GM21717 (cell line): ENCODE measurements at regions not wholly inside any gene's neighbourhood (a gene's known extent, or its start where the extent isn't known, plus 50 kb on each side); places are given as distances from the start of the nearest gene placed in this dataset.

Experiments
- ATAC-seq: cut with Tn5 transposase; IDR thresholded peaks from one replicate; pipeline ENCODE4 v1.9.1; 2021; ENCODE audit warnings: mild to moderate bottlenecking, moderate library complexity; ENCODE audit not compliant: unreplicated experiment

- no peak for ATAC-seq
Observed at GRCh38 chr1:69497441-69498221, 70.1 kb upstream of the LRRC7 start.

GRCh38 chr1:69498711-69499110 is 69.0 kb upstream of the LRRC7 start:
- ATAC-seq, result no peak

DNA sequence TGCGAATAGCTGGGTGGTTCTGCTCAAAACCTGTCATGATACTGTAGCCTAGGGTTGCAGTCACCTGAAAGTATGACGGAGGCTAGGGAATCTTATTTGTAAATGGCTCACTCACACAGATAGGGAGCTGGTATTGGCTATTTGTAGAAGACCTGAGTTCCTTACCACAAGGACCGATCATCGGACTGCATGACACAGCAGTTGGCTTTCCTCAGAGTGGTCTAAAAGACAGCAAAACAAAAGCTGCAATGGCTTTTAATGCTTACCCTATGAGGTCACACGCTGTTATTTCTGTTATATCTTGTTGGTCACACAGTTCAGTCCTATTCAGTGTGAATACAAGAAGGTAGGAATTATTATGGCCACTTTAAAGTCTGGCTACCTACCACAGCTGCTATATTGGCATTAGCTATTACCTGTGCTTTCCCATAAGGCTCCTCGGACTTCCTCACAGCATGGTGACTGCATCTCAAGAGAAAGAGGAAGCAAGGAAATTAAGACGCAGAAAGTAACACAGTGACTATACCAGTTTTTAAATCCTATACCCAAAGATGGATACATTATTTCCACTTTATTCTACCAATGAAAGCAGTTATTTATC is 68.4 kb upstream of the LRRC7 start:
- ATAC-seq, result no peak

GRCh38 chr1:69502991-69503390 is 64.7 kb upstream of the LRRC7 start:
- ATAC-seq, result no peak

DNA sequence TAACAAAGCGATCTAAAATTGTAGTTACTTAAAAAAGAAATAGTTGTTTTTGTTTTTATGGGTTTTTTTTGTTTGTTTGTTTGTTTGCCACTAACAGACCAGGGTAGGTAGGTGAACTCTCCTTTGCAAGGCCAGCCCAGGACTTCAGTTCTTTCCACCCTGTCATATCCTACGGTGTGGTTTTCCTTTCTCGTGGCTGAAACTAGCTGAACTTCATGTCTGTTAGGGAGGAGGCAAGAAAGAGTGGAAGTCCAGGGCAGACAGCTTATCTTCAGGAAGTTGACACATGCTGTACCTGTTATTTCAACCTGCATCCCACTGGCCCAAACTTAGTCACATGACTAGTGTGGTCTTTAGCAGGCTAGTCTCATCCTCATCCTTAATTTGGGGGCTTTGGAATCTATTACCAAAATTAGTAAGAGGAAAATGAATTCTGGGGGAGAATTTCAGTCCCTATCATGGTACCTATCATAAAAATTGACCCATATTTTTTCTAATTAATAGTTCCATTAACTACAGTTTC is 62.9 kb upstream of the LRRC7 start:
- ATAC-seq, result no peak

GRCh38 chr1:69506311-69506710 is 61.4 kb upstream of the LRRC7 start:
- ATAC-seq, result no peak

DNA sequence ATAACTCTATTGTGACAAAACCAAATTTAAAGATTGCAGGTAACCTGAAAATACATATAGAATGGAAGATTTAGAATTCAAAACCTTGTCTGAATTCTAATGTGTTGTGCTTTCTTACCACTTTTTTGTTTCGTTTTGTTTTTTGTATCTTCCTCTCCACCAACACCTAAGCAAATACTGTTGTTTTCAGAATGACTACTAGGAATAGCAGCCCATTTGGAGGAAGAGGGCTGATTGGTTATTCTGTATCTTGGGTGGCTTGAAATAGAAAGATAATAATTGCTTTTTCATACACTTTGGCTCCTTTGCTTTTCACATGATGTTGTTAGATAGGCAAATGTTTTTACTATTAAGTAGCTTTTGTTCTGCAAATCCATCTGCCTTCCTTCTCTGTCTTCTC is 61.0 kb upstream of the LRRC7 start:
- ATAC-seq, result no peak

- no peak for ATAC-seq
Observed at GRCh38 chr1:69510026-69510425, 57.7 kb upstream of the LRRC7 start.

DNA sequence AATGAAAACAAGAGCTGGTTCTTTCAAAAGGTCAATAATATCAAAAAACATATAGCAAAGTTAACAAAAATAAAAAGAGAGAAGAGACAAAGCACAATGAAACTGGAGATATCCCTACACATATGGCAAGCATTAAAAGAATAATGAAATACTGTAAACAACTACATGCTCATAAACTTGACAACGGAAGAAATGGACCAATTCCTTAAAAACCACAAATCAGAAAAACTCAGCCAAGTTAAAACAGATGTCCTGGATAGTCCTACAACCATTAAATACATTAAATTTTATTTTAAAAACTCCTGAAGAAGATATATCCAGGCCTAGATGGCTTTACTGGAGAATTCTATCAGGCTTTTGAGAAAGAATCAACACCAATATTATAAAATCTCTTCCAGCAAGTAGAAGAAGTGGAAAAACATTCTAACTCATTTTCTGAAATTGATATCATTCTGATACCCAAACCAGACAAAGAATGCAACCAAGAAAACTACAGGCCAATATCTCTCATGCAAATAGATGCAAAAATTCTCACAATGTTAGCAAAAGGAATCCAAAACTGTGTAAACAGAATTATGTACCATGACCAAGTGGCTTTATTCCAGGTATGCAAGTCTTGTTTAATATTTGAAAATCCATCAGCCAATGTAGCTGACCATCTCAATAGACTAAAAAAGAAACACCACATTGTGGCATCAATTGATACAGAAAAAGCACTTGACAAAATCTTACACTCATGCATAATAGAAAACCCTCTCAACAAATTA is 56.1 kb upstream of the LRRC7 start:
- ATAC-seq, result no peak

- ATAC-seq, result no peak
Observed at GRCh38 chr1:69513601-69514000, 54.1 kb upstream of the LRRC7 start.
